WTC11 (cell line): ENCODE measurements at regions not wholly inside any gene's neighbourhood (a gene's known extent, or its start where the extent isn't known, plus 50 kb on each side); places are given as distances from the start of the nearest gene placed in this dataset.

ENCODE experiments used
- ATAC-seq: fragments of 200-7000 bp; cut with Tn5 transposase; 2 replicates; pipeline ENCODE4 v1.10.0; 2021; ENCODE audit warnings: mild to moderate bottlenecking, moderate library complexity
- CTCF ChIA-PET: fragments of 300-600 bp; sonication (Branson Sonifier 250); formaldehyde crosslinking; loops from one replicate; lab custom pipeline; 2021; ENCODE audit warnings: antibody characterized with exemption; lab: Charles Lee
- POLR2A ChIA-PET: fragments of 350-600 bp; sonication (Branson Sonifier 250); formaldehyde crosslinking; loops from one replicate; lab custom pipeline; 2021; ENCODE audit warnings: antibody characterized with exemption; lab: Charles Lee
- DNase-seq: peaks from one replicate; pipeline ENCODE4 v3.0.0; 2021; ENCODE audit warnings: low spot score
- H3K27ac Mint-ChIP-seq: 2 replicates; pipeline ENCODE4 v1.8.0; 2021; ENCODE audit warnings: mixed read lengths
- H3K27me3 Mint-ChIP-seq: 2 replicates; pipeline ENCODE4 v1.8.0; 2021; ENCODE audit warnings: low read depth, mild to moderate bottlenecking, moderate library complexity, mixed read lengths
- H3K36me3 Mint-ChIP-seq: 2 replicates; pipeline ENCODE4 v1.8.0; 2021; ENCODE audit warnings: mixed read lengths
- H3K4me1 Mint-ChIP-seq: 2 replicates; pipeline ENCODE4 v1.8.0; 2022; ENCODE audit warnings: mixed read lengths
- H3K4me3 Mint-ChIP-seq: 2 replicates; pipeline ENCODE4 v1.8.0; 2021; ENCODE audit warnings: mild to moderate bottlenecking, moderate library complexity, mixed read lengths
- H3K9me3 Mint-ChIP-seq: 2 replicates; pipeline ENCODE4 v1.8.0; 2021; ENCODE audit warnings: mixed read lengths
- CBFB ChIP-seq: sonication (generic); formaldehyde crosslinking; IDR thresholded peaks from 2 replicates; pipeline ENCODE4 v1.8.1; 2022; ENCODE audit warnings: mild to moderate bottlenecking, low read depth, missing genetic modification reagents
- ETV6 ChIP-seq: sonication (generic); formaldehyde crosslinking; IDR thresholded peaks from 2 replicates; pipeline ENCODE4 v1.8.1; 2022; ENCODE audit warnings: mild to moderate bottlenecking, missing genetic modification reagents
- FOXP1 ChIP-seq: sonication (generic); formaldehyde crosslinking; IDR thresholded peaks from 2 replicates; pipeline ENCODE4 v1.8.0; 2022; ENCODE audit warnings: missing genetic modification reagents, mild to moderate bottlenecking, moderate library complexity, borderline replicate concordance
- IRF2 ChIP-seq: sonication (generic); formaldehyde crosslinking; IDR thresholded peaks from 2 replicates; pipeline ENCODE4 v1.8.0; 2022; ENCODE audit warnings: low read depth, missing genetic modification reagents, borderline replicate concordance
- JUN ChIP-seq: sonication (generic); formaldehyde crosslinking; IDR thresholded peaks from 2 replicates; pipeline ENCODE4 v1.8.0; 2023; ENCODE audit warnings: mild to moderate bottlenecking, missing genetic modification reagents
- NFYB ChIP-seq: sonication (generic); formaldehyde crosslinking; conservative IDR thresholded peaks from 2 replicates; pipeline ENCODE4 v1.8.0; 2022; ENCODE audit warnings: low read depth, missing genetic modification reagents
- NR2C2 ChIP-seq: sonication (generic); formaldehyde crosslinking; IDR thresholded peaks from 2 replicates; pipeline ENCODE4 v1.8.0; 2022; ENCODE audit warnings: mild to moderate bottlenecking, missing genetic modification reagents
- PRRX2 ChIP-seq: fragments of 250-450 bp; sonication (Bioruptor Pico); IDR thresholded peaks from 2 replicates; pipeline ENCODE4 v1.8.0; 2021; ENCODE audit warnings: mild to moderate bottlenecking
- RORB ChIP-seq: fragments of 250-450 bp; sonication (Bioruptor Pico); IDR thresholded peaks from 2 replicates; pipeline ENCODE4 v1.9.0; 2021; ENCODE audit warnings: mild to moderate bottlenecking
- SOX15 ChIP-seq: fragments of 250-450 bp; sonication (Bioruptor Pico); IDR thresholded peaks from 2 replicates; pipeline ENCODE4 v1.9.0; 2021; ENCODE audit warnings: mild to moderate bottlenecking
- SP1 ChIP-seq: sonication (generic); formaldehyde crosslinking; conservative IDR thresholded peaks from 2 replicates; pipeline ENCODE4 v1.8.1; 2022; ENCODE audit warnings: missing genetic modification reagents
- USF2 ChIP-seq: sonication (generic); formaldehyde crosslinking; IDR thresholded peaks from 2 replicates; pipeline ENCODE4 v1.8.1; 2023; ENCODE audit warnings: mild to moderate bottlenecking, missing genetic modification reagents, moderate library complexity
- ZMAT4 ChIP-seq: fragments of 250-450 bp; sonication (Bioruptor Pico); IDR thresholded peaks from 2 replicates; pipeline ENCODE4 v1.9.0; 2021; ENCODE audit warnings: mild to moderate bottlenecking
- ZNF317 ChIP-seq: sonication (generic); formaldehyde crosslinking; IDR thresholded peaks from 2 replicates; pipeline ENCODE4 v1.8.1; 2023; ENCODE audit warnings: low read depth, mild to moderate bottlenecking, moderate library complexity, missing genetic modification reagents, borderline replicate concordance
- TF ChIP-seq, protein P1 (sequence below): sonication (generic); formaldehyde crosslinking; IDR thresholded peaks from 2 replicates; pipeline ENCODE4 v1.8.0; 2022; ENCODE audit warnings: mild to moderate bottlenecking, missing genetic modification reagents
- TF ChIP-seq, protein P2 (sequence below): sonication (generic); formaldehyde crosslinking; IDR thresholded peaks from 2 replicates; pipeline ENCODE4 v1.8.0; 2023; ENCODE audit warnings: missing genetic modification reagents
- TF ChIP-seq, protein P3 (sequence below): sonication (generic); formaldehyde crosslinking; IDR thresholded peaks from 2 replicates; pipeline ENCODE4 v1.8.0; 2022; ENCODE audit warnings: missing genetic modification reagents
- TF ChIP-seq, protein P4 (sequence below): fragments of 250-450 bp; sonication (Bioruptor Pico); IDR thresholded peaks from 2 replicates; pipeline ENCODE4 v1.9.0; 2021; ENCODE audit warnings: mild to moderate bottlenecking
- TF ChIP-seq, protein P5 (sequence below): sonication (generic); formaldehyde crosslinking; IDR thresholded peaks from 2 replicates; pipeline ENCODE4 v1.8.1; 2022; ENCODE audit warnings: low read depth, missing genetic modification reagents, borderline replicate concordance
- TF ChIP-seq, protein P6 (sequence below): sonication (generic); formaldehyde crosslinking; conservative IDR thresholded peaks from 2 replicates; pipeline ENCODE4 v1.8.1; 2023; ENCODE audit warnings: mild to moderate bottlenecking, low read depth, missing genetic modification reagents, moderate library complexity

DNA sequence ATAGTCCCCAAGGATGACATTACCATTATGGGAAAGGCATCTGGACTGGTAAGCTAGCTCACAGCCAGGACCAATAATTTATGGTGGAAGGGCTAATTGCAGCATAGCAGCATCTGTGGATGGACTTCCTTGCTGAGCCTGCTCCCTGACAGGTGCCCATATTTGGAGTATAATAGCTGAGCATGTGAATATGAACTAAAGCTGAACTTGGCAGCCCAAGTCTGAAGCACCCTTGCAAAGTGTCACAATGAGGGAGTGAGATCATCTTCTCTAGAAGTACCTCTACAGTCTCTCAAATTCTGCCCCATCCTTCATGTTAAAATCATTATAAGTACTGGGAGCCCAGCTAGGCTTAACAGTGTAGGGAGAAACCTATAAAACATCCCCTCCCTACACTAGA, 128.2 kb upstream of the INPP4B start (continued):
- TF ChIP-seq, protein P1, sequence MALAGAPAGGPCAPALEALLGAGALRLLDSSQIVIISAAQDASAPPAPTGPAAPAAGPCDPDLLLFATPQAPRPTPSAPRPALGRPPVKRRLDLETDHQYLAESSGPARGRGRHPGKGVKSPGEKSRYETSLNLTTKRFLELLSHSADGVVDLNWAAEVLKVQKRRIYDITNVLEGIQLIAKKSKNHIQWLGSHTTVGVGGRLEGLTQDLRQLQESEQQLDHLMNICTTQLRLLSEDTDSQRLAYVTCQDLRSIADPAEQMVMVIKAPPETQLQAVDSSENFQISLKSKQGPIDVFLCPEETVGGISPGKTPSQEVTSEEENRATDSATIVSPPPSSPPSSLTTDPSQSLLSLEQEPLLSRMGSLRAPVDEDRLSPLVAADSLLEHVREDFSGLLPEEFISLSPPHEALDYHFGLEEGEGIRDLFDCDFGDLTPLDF (CRISPR knock-in tag): no peak
- TF ChIP-seq RORB (no peak), SP1 (CRISPR knock-in tag) (no peak), FOXP1 (CRISPR knock-in tag) (no peak)
- TF ChIP-seq, protein P2, sequence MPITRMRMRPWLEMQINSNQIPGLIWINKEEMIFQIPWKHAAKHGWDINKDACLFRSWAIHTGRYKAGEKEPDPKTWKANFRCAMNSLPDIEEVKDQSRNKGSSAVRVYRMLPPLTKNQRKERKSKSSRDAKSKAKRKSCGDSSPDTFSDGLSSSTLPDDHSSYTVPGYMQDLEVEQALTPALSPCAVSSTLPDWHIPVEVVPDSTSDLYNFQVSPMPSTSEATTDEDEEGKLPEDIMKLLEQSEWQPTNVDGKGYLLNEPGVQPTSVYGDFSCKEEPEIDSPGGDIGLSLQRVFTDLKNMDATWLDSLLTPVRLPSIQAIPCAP (CRISPR knock-in tag): no peak
- TF ChIP-seq, protein P3, sequence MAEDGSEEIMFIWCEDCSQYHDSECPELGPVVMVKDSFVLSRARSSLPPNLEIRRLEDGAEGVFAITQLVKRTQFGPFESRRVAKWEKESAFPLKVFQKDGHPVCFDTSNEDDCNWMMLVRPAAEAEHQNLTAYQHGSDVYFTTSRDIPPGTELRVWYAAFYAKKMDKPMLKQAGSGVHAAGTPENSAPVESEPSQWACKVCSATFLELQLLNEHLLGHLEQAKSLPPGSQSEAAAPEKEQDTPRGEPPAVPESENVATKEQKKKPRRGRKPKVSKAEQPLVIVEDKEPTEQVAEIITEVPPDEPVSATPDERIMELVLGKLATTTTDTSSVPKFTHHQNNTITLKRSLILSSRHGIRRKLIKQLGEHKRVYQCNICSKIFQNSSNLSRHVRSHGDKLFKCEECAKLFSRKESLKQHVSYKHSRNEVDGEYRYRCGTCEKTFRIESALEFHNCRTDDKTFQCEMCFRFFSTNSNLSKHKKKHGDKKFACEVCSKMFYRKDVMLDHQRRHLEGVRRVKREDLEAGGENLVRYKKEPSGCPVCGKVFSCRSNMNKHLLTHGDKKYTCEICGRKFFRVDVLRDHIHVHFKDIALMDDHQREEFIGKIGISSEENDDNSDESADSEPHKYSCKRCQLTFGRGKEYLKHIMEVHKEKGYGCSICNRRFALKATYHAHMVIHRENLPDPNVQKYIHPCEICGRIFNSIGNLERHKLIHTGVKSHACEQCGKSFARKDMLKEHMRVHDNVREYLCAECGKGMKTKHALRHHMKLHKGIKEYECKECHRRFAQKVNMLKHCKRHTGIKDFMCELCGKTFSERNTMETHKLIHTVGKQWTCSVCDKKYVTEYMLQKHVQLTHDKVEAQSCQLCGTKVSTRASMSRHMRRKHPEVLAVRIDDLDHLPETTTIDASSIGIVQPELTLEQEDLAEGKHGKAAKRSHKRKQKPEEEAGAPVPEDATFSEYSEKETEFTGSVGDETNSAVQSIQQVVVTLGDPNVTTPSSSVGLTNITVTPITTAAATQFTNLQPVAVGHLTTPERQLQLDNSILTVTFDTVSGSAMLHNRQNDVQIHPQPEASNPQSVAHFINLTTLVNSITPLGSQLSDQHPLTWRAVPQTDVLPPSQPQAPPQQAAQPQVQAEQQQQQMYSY: no peak

DNA sequence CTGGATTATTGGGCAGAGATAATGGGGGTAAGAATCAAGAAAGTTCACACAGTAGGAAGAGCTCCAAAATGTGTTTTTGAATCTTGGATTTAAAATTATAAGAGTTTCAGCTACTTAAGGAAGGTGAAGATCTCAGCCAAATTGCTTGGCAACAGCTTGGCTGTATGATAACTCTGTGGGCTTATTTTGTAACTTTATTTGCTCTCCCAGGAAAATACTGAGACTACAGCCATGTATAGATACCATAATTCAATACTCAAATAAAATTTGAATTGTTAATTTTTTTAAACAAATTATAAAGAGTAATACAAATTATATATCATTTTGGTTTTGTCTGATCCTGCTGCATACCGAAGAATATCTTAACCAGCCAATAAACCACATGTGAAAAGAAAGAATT, 129.5 kb upstream of the INPP4B start:
- no peak for DNase-seq
- Mint-ChIP-seq H3K4me1 (no peaks in the 10 kb centered on the region), H3K4me3 (no peak overlapping the region), H3K36me3 (peaks cover 3% of the 10 kb centered on the region), H3K9me3 (peaks cover 5% of the 10 kb centered on the region), H3K27ac (no peak overlapping the region), H3K27me3 (no peaks in the 10 kb centered on the region)
- POLR2A ChIA-PET: no interaction called here
- TF ChIP-seq SOX15 (CRISPR knock-in tag) (no peak), JUN (CRISPR knock-in tag) (no peak)
- CTCF ChIA-PET: interaction anchor here (1.0 kb wide), 1 partner anchor 10 kb away, joined by 8 read pairs; no protein-coding TSS in a partner anchor
- no peak for ATAC-seq

GRCh38 chr4:142976482-142976881, 130.4 kb upstream of the INPP4B start:
- CTCF ChIA-PET: interaction anchor here (1.0 kb wide), 1 partner anchor 9 kb away, joined by 8 read pairs; no protein-coding TSS in a partner anchor
- no peaks in the 10 kb centered on the region for H3K36me3 Mint-ChIP-seq
- TF ChIP-seq, protein P4, sequence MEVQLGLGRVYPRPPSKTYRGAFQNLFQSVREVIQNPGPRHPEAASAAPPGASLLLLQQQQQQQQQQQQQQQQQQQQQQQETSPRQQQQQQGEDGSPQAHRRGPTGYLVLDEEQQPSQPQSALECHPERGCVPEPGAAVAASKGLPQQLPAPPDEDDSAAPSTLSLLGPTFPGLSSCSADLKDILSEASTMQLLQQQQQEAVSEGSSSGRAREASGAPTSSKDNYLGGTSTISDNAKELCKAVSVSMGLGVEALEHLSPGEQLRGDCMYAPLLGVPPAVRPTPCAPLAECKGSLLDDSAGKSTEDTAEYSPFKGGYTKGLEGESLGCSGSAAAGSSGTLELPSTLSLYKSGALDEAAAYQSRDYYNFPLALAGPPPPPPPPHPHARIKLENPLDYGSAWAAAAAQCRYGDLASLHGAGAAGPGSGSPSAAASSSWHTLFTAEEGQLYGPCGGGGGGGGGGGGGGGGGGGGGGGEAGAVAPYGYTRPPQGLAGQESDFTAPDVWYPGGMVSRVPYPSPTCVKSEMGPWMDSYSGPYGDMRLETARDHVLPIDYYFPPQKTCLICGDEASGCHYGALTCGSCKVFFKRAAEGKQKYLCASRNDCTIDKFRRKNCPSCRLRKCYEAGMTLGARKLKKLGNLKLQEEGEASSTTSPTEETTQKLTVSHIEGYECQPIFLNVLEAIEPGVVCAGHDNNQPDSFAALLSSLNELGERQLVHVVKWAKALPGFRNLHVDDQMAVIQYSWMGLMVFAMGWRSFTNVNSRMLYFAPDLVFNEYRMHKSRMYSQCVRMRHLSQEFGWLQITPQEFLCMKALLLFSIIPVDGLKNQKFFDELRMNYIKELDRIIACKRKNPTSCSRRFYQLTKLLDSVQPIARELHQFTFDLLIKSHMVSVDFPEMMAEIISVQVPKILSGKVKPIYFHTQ (CRISPR knock-in tag): no peak
- TF ChIP-seq NR2C2: no peak
- no peak for TF ChIP-seq PRRX2 (CRISPR knock-in tag)
- TF ChIP-seq IRF2 (CRISPR knock-in tag): no peak
- TF ChIP-seq, protein P5, sequence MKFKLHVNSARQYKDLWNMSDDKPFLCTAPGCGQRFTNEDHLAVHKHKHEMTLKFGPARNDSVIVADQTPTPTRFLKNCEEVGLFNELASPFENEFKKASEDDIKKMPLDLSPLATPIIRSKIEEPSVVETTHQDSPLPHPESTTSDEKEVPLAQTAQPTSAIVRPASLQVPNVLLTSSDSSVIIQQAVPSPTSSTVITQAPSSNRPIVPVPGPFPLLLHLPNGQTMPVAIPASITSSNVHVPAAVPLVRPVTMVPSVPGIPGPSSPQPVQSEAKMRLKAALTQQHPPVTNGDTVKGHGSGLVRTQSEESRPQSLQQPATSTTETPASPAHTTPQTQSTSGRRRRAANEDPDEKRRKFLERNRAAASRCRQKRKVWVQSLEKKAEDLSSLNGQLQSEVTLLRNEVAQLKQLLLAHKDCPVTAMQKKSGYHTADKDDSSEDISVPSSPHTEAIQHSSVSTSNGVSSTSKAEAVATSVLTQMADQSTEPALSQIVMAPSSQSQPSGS (CRISPR knock-in tag): no peak
- no peak for TF ChIP-seq CBFB
- TF ChIP-seq NFYB (CRISPR knock-in tag): no peak
- TF ChIP-seq, protein P6, sequence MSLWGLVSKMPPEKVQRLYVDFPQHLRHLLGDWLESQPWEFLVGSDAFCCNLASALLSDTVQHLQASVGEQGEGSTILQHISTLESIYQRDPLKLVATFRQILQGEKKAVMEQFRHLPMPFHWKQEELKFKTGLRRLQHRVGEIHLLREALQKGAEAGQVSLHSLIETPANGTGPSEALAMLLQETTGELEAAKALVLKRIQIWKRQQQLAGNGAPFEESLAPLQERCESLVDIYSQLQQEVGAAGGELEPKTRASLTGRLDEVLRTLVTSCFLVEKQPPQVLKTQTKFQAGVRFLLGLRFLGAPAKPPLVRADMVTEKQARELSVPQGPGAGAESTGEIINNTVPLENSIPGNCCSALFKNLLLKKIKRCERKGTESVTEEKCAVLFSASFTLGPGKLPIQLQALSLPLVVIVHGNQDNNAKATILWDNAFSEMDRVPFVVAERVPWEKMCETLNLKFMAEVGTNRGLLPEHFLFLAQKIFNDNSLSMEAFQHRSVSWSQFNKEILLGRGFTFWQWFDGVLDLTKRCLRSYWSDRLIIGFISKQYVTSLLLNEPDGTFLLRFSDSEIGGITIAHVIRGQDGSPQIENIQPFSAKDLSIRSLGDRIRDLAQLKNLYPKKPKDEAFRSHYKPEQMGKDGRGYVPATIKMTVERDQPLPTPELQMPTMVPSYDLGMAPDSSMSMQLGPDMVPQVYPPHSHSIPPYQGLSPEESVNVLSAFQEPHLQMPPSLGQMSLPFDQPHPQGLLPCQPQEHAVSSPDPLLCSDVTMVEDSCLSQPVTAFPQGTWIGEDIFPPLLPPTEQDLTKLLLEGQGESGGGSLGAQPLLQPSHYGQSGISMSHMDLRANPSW: no peak
- no peak for TF ChIP-seq USF2 (CRISPR knock-in tag)
- no peak for TF ChIP-seq ZMAT4
- TF ChIP-seq ZNF317 (CRISPR knock-in tag): no peak
- no peak for TF ChIP-seq ETV6 (CRISPR knock-in tag)
- TF ChIP-seq SP1 (CRISPR knock-in tag): no peak

More at GRCh38 chr4:142976482-142976881, 130.4 kb upstream of the INPP4B start:
- no peak for DNase-seq
- no peak for ATAC-seq
- Mint-ChIP-seq H3K4me3 (no peak overlapping the region), H3K9me3 (no peaks in the 10 kb centered on the region), H3K4me1 (no peaks in the 10 kb centered on the region), H3K27ac (no peak overlapping the region), H3K27me3 (no peaks in the 10 kb centered on the region)
- POLR2A ChIA-PET: no interaction called here
